ENCODE measurements at regions not wholly inside any gene's neighbourhood (a gene's known extent, or its start where the extent isn't known, plus 50 kb on each side); places are given as distances from the start of the nearest gene placed in this dataset.

GRCh38 chr2:59787095-59787494, 766.4 kb downstream of the BCL11A start:
- TF ChIP-seq EZH2phosphoT487 (conservative IDR thresholded peaks at IDR 0.05; ENCODE audit: low read length) (no peak), CTCF (IDR thresholded peaks at IDR 0.05; ENCODE audit: insufficient read depth, low read length, poor library complexity, severe bottlenecking) (no peak)
